ENCODE measurements at regions not wholly inside any gene's neighbourhood (a gene's known extent, or its start where the extent isn't known, plus 50 kb on each side); places are given as distances from the start of the nearest gene placed in this dataset.

DNA sequence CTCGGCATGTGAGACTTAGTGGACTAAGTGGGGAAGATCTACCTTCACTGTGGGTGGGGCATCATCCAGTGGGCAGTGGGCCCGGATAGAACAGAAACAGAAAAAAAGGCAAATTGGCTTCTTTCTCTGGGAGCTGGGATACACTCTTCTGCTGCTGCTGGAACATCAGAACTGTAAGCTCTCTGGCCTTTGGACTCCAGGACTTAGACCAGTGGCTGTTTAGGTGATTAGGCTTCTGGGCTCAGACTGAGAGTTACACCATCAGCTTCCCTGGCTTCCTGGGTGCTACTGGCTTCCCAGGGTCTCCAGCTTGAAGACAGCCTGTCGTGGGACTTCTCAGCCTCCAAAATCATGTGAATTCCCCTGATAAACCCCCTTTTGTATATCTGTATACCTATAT is 122.7 kb upstream of the SLC28A3 start:
- Mint-ChIP-seq H3K9me3 (no peaks in the 10 kb centered on the region), H3K4me3 (no peak overlapping the region), H3K27ac (no peak overlapping the region), H3K4me1 (no peaks in the 10 kb centered on the region), H3K27me3 (peaks cover 6 to 8% of the 10 kb centered on the region in 2 donors), H3K36me3 (no peaks in the 10 kb centered on the region)
- ATAC-seq (replicated peaks in 1 of 4) (no peak), DNase-seq (no peak)
- Histone ChIP-seq H3K36me3 (ENCODE audit: control insufficient read depth in 2 of 2, extremely low read depth in 1 of 2, insufficient read depth in 1 of 2, low read length in 1 of 2) (no peaks in the 10 kb centered on the region), H3K4me3 (ENCODE audit: control insufficient read depth in 1 of 2, extremely low read depth in 1 of 2, low read length in 1 of 2) (no peak overlapping the region), H3K9me3 (no peaks in the 10 kb centered on the region), H3K27me3 (replicated peaks in 1 of 2; ENCODE audit: control insufficient read depth in 2 of 2, extremely low read depth in 1 of 2, insufficient read depth in 2 of 2, low read length in 1 of 2) (peaks cover 0 to 5% of the 10 kb centered on the region in 2 experiments), H3K27ac (ENCODE audit: low read length) (no peak overlapping the region), H3K4me1 (ENCODE audit: control insufficient read depth in 1 of 2, extremely low read depth in 1 of 2, insufficient read depth in 2 of 2, low read length in 2 of 2) (no peaks in the 10 kb centered on the region)
- POLR2A ChIA-PET, result no interaction called here
- 75% methylated on average over 1 of the region's 3 CpGs for WGBS (ENCODE audit: insufficient coverage)
- CTCF ChIA-PET, result interaction anchor here in 1 of 2 donors (0.6 kb wide), 1 partner anchor 58 kb away, joined by 3 read pairs; no protein-coding TSS in a partner anchor

DNA sequence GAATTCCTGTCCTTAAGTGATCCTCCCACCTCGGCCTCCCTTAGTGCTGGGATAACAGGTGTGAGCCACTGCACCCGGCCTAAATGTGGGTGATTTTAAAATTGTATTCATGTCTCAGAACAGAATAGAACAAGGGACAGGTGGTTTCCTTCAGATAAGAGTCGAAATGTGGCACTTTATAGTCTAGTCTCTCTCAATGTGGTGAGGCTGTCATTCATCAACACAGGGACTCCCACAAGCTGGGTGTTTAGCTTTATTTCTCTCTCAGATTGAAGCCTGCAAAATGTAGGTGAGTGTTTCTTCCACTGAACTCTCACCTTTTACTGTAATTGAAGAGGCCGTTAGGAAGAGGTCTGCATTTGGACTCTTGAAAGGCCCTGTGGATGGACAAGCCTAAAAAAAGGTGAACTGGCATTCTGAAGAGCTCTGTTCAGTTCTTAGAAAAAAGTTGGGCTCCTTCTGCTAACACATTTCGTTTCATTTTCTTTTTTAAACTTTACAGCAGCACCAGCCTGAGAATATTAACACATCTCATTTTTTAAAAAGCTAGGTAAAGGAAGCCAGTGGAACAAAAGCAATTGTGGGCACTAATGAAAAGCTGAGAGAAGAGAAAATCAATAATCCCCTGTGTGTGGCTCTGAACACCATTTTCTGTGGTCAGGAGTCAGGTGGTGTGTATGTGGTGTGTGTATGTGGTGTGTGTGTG is 126.2 kb upstream of the SLC28A3 start:
- no peaks in the 10 kb centered on the region for H3K9me3 Mint-ChIP-seq
- no peak for DNase-seq
- ChIA-PET CTCF (no interaction called here), POLR2A (no interaction called here)
- H3K4me1 ChIP-seq (ENCODE audit: control insufficient read depth in 1 of 2, extremely low read depth in 1 of 2, insufficient read depth in 2 of 2, low read length in 2 of 2), result no peaks in the 10 kb centered on the region
- no peak overlapping the region for H3K4me3 ChIP-seq (ENCODE audit: control insufficient read depth in 1 of 2, extremely low read depth in 1 of 2, low read length in 1 of 2)
- H3K9me3 ChIP-seq, result no peaks in the 10 kb centered on the region
- peaks cover 0 to 6% of the 10 kb centered on the region in 2 experiments for H3K27me3 ChIP-seq (replicated peaks in 1 of 2; ENCODE audit: control insufficient read depth in 2 of 2, extremely low read depth in 1 of 2, insufficient read depth in 2 of 2, low read length in 1 of 2)
- H3K36me3 Mint-ChIP-seq, result no peaks in the 10 kb centered on the region
- no peaks in the 10 kb centered on the region for H3K36me3 ChIP-seq (ENCODE audit: control insufficient read depth in 2 of 2, extremely low read depth in 1 of 2, insufficient read depth in 1 of 2, low read length in 1 of 2)
- no peak overlapping the region for H3K27ac Mint-ChIP-seq
- no CpG with 5 or more reads among the region's 5 CpGs for WGBS (ENCODE audit: insufficient coverage)
- H3K4me3 Mint-ChIP-seq, result no peak overlapping the region
- no peak overlapping the region for H3K27ac ChIP-seq (ENCODE audit: low read length)
- no peak for ATAC-seq (replicated peaks in 1 of 4)
- peaks cover 5 to 9% of the 10 kb centered on the region in 2 donors for H3K27me3 Mint-ChIP-seq
- H3K4me1 Mint-ChIP-seq, result no peaks in the 10 kb centered on the region

DNA sequence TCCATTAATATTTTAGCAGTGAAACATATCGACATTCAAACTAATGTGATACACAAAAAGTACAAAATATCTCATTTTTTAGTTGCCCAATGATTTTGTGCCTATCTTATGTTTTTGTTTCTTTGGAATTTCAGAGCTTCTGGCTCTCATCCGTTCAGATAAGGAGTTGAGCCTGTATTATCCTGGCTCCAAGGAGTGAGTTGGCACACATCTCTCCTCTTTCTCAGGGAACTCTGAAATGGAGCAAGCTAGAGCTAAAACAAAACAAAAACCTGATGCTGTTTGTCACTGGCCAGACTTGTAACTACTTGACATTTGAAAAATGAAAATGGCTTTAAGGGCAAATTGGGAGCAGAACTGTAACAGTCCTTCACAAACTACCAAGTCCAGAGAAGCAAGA is 131.3 kb upstream of the SLC28A3 start:
- no peak overlapping the region for H3K27ac Mint-ChIP-seq
- ATAC-seq (replicated peaks in 1 of 4) (no peak), DNase-seq (no peak)
- peaks cover 0 to 11% (median 7%) of the 10 kb centered on the region in 3 donors for H3K9me3 Mint-ChIP-seq
- Histone ChIP-seq H3K27me3 (replicated peaks in 1 of 2; ENCODE audit: control insufficient read depth in 2 of 2, extremely low read depth in 1 of 2, insufficient read depth in 2 of 2, low read length in 1 of 2) (peaks cover 0 to 3% of the 10 kb centered on the region in 2 experiments), H3K4me3 (ENCODE audit: control insufficient read depth in 1 of 2, extremely low read depth in 1 of 2, low read length in 1 of 2) (no peak overlapping the region), H3K4me1 (ENCODE audit: control insufficient read depth in 1 of 2, extremely low read depth in 1 of 2, insufficient read depth in 2 of 2, low read length in 2 of 2) (no peaks in the 10 kb centered on the region), H3K9me3 (no peaks in the 10 kb centered on the region), H3K36me3 (ENCODE audit: control insufficient read depth in 2 of 2, extremely low read depth in 1 of 2, insufficient read depth in 1 of 2, low read length in 1 of 2) (no peaks in the 10 kb centered on the region), H3K27ac (ENCODE audit: low read length) (no peak overlapping the region)
- H3K36me3 Mint-ChIP-seq, result no peaks in the 10 kb centered on the region
- no peak overlapping the region for H3K4me3 Mint-ChIP-seq
- POLR2A ChIA-PET, result no interaction called here
- no peaks in the 10 kb centered on the region for H3K4me1 Mint-ChIP-seq
- WGBS (ENCODE audit: insufficient coverage), result no CpG with 5 or more reads among the region's 2 CpGs
- H3K27me3 Mint-ChIP-seq, result peaks cover 2 to 6% of the 10 kb centered on the region in 2 donors
- CTCF ChIA-PET, result no interaction called here

DNA sequence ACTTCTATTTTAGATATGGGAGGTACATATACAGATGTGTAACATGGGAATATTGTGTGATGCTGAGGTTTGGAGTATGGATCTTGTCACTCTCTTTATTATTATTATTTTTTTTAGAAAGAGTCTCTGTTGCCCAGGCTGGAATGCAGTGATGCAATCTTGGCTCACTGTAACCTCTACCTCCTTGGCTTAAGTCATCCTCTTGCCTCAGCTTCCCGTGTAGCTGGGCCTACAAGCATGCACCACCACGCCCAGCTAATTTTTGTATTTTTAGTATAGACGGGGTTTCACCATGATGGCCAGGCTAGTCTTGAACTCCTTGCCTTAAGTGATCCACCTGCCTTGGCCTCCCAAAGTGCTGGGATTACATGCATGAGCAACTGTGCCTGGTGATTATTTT is 138.4 kb upstream of the SLC28A3 start:
- Mint-ChIP-seq H3K9me3 (peaks cover 0 to 7% (median 5%) of the 10 kb centered on the region in 3 donors), H3K27ac (no peak overlapping the region), H3K36me3 (no peaks in the 10 kb centered on the region), H3K4me3 (no peak overlapping the region), H3K27me3 (peaks cover 0 to 2% of the 10 kb centered on the region in 2 donors), H3K4me1 (no peaks in the 10 kb centered on the region)
- Histone ChIP-seq H3K27me3 (replicated peaks in 1 of 2; ENCODE audit: control insufficient read depth in 2 of 2, extremely low read depth in 1 of 2, insufficient read depth in 2 of 2, low read length in 1 of 2) (no peaks in the 10 kb centered on the region), H3K27ac (ENCODE audit: low read length) (no peak overlapping the region), H3K9me3 (no peaks in the 10 kb centered on the region), H3K36me3 (ENCODE audit: control insufficient read depth in 2 of 2, extremely low read depth in 1 of 2, insufficient read depth in 1 of 2, low read length in 1 of 2) (no peaks in the 10 kb centered on the region), H3K4me3 (ENCODE audit: control insufficient read depth in 1 of 2, extremely low read depth in 1 of 2, low read length in 1 of 2) (no peak overlapping the region), H3K4me1 (ENCODE audit: control insufficient read depth in 1 of 2, extremely low read depth in 1 of 2, insufficient read depth in 2 of 2, low read length in 2 of 2) (no peaks in the 10 kb centered on the region)
- no peak for ATAC-seq (replicated peaks in 1 of 4)
- CTCF ChIA-PET, result interaction anchor here in 1 of 2 donors (0.6 kb wide), 1 partner anchor 9 kb away, joined by 3 read pairs; no protein-coding TSS in a partner anchor
- WGBS (ENCODE audit: insufficient coverage), result 96% methylated on average over 3 of the region's 3 CpGs
- DNase-seq, result no peak
- POLR2A ChIA-PET, result no interaction called here

DNA sequence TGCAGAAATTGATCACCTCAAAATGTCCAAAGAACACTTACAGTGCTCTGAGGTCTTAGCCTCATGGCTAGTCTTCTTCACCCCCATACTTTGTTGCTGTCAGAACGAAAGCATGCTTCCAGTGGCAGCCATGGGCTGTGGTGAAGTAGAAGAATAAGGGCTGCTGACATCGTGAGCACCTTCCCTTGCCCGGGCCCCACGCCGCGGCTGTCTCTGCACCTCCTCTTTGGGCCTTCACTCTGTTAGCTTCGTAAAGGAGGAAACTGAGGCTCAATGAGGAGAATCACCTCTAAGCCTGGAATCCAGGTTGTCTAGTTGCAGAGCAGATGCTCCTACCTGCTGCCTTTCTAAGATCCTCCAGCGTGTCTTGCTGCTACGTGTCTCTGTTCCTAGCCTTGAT is 139.5 kb upstream of the SLC28A3 start:
- Histone ChIP-seq H3K9me3 (no peaks in the 10 kb centered on the region), H3K27me3 (replicated peaks in 1 of 2; ENCODE audit: control insufficient read depth in 2 of 2, extremely low read depth in 1 of 2, insufficient read depth in 2 of 2, low read length in 1 of 2) (no peaks in the 10 kb centered on the region), H3K4me1 (ENCODE audit: control insufficient read depth in 1 of 2, extremely low read depth in 1 of 2, insufficient read depth in 2 of 2, low read length in 2 of 2) (no peaks in the 10 kb centered on the region), H3K4me3 (ENCODE audit: control insufficient read depth in 1 of 2, extremely low read depth in 1 of 2, low read length in 1 of 2) (no peak overlapping the region), H3K36me3 (ENCODE audit: control insufficient read depth in 2 of 2, extremely low read depth in 1 of 2, insufficient read depth in 1 of 2, low read length in 1 of 2) (no peaks in the 10 kb centered on the region), H3K27ac (ENCODE audit: low read length) (no peak overlapping the region)
- no peak overlapping the region for H3K4me3 Mint-ChIP-seq
- peaks cover 0 to 4% (median 4%) of the 10 kb centered on the region in 3 donors for H3K9me3 Mint-ChIP-seq
- DNase-seq (no peak), ATAC-seq (replicated peaks in 1 of 4) (no peak)
- POLR2A ChIA-PET, result no interaction called here
- no peaks in the 10 kb centered on the region for H3K27me3 Mint-ChIP-seq
- WGBS (ENCODE audit: insufficient coverage), result 80% methylated on average over 6 of the region's 9 CpGs
- CTCF ChIA-PET, result no interaction called here
- H3K27ac Mint-ChIP-seq, result no peak overlapping the region
- H3K4me1 Mint-ChIP-seq, result no peaks in the 10 kb centered on the region
- H3K36me3 Mint-ChIP-seq, result no peaks in the 10 kb centered on the region

DNA sequence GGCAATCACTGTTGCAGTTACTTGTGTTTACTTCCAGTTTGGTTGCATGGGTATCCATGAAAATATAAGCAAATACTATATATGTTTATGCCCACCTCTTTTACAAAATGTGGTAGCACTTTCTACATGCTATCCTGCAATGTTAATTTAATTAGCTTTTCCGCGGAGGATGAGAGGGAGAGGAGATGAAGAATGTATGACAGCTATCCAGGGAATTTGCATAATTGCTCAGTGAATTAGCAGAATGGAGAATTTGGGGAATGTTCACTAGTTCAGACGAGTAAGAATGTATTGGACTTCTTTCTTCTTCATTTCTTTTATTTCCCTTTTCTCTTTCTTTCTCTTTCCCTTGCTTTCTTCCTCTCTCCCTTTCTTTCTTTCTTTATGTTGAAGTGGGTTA is 140.7 kb upstream of the SLC28A3 start:
- no peaks in the 10 kb centered on the region for H3K27me3 ChIP-seq (replicated peaks in 1 of 2; ENCODE audit: control insufficient read depth in 2 of 2, extremely low read depth in 1 of 2, insufficient read depth in 2 of 2, low read length in 1 of 2)
- H3K4me1 ChIP-seq (ENCODE audit: control insufficient read depth in 1 of 2, extremely low read depth in 1 of 2, insufficient read depth in 2 of 2, low read length in 2 of 2), result no peaks in the 10 kb centered on the region
- WGBS (ENCODE audit: insufficient coverage), result no CpG with 5 or more reads among the region's 3 CpGs
- Mint-ChIP-seq H3K4me1 (no peaks in the 10 kb centered on the region), H3K4me3 (no peak overlapping the region), H3K9me3 (peaks cover 0 to 4% (median 4%) of the 10 kb centered on the region in 3 donors), H3K27me3 (no peaks in the 10 kb centered on the region), H3K27ac (no peak overlapping the region), H3K36me3 (no peaks in the 10 kb centered on the region)
- no peaks in the 10 kb centered on the region for H3K9me3 ChIP-seq
- CTCF ChIA-PET, result no interaction called here
- no peak overlapping the region for H3K4me3 ChIP-seq (ENCODE audit: control insufficient read depth in 1 of 2, extremely low read depth in 1 of 2, low read length in 1 of 2)
- no peak overlapping the region for H3K27ac ChIP-seq (ENCODE audit: low read length)
- ATAC-seq (replicated peaks in 1 of 4) (no peak), DNase-seq (no peak)
- H3K36me3 ChIP-seq (ENCODE audit: control insufficient read depth in 2 of 2, extremely low read depth in 1 of 2, insufficient read depth in 1 of 2, low read length in 1 of 2), result no peaks in the 10 kb centered on the region
- POLR2A ChIA-PET, result no interaction called here
